PC-3 (cell line): ENCODE measurements at regions not wholly inside any gene's neighbourhood (a gene's known extent, or its start where the extent isn't known, plus 50 kb on each side); places are given as distances from the start of the nearest gene placed in this dataset.

Source experiments
- CTCF ChIP-seq: fragments of 300-600 bp; sonication (generic); conservative IDR thresholded peaks from 2 replicates; pipeline ENCODE4 v1.5.1; 2017; ENCODE audit warnings: antibody characterized with exemption, low read depth, mild to moderate bottlenecking, low read length
- EZH2 ChIP-seq: fragments of 300-600 bp; sonication (generic); IDR thresholded peaks from one replicate; pipeline ENCODE4 v1.6.1; 2017; ENCODE audit warnings: antibody characterized with exemption, mild to moderate bottlenecking, low read length; ENCODE audit not compliant: unreplicated experiment
- EZH2phosphoT487 ChIP-seq: fragments of 300-600 bp; sonication (generic); IDR thresholded peaks from 2 replicates; pipeline ENCODE4 v1.6.1; 2018; ENCODE audit warnings: mild to moderate bottlenecking, antibody characterized with exemption, low read length, borderline replicate concordance

GRCh38 chr14:87283547-87283946 is 709.4 kb downstream of the GALC start:
- TF ChIP-seq CTCF, result no peak
- no peak for TF ChIP-seq EZH2
- TF ChIP-seq EZH2phosphoT487, result no peak
